ENCODE measurements at regions not wholly inside any gene's neighbourhood (a gene's known extent, or its start where the extent isn't known, plus 50 kb on each side); places are given as distances from the start of the nearest gene placed in this dataset.

DNA sequence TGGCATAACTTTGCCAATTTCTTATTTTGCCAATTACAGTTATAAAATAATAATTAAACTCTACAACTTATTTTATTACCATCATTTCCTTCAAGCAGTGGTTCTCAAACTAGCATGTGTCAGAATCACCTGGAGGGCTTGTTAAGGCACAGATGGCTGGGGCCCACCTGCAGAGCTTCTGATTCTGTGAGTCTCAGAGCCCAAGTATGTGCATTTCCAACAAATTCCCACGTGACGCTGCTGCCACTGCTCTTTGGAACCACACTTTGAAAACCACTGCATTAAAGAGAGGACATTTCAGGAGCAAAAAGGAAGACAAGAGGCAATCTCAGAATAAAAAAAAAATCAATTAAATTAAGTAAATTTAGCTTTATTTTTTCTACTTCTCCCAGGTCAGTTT lies 94.0 kb upstream of the HNRNPA3 start:
- POLR2A ChIA-PET: no interaction called here
- Histone ChIP-seq H3K27ac (ENCODE audit: extremely low read length, insufficient read depth, low read length) (no peak overlapping the region), H3K4me1 (ENCODE audit: insufficient read depth, low read length) (no peaks in the 10 kb centered on the region), H2AFZ (ENCODE audit: low read length) (no peak overlapping the region), H4K20me1 (ENCODE audit: insufficient read depth, low read length) (no peaks in the 10 kb centered on the region), H3K4me3 (replicated peaks in 1 of 3; ENCODE audit: insufficient read depth in 1 of 3, low read depth in 2 of 3, low read length in 3 of 3) (no peak overlapping the region), H3K4me2 (ENCODE audit: low read depth, low read length) (no peak overlapping the region), H3K9ac (ENCODE audit: insufficient read depth, low read depth, low read length) (no peak overlapping the region), H3K27me3 (ENCODE audit: control insufficient read depth in 1 of 2, insufficient read depth in 2 of 2, low read length in 2 of 2) (peaks cover 0 to 3% of the 10 kb centered on the region in 2 experiments; a peak in 1 of 5 replicates), H3K9me3 (ENCODE audit: low read length) (no peaks in the 10 kb centered on the region), H3K36me3 (replicated peaks in 1 of 2; ENCODE audit: control insufficient read depth in 1 of 2, insufficient read depth in 2 of 2, low read length in 2 of 2) (no peaks in the 10 kb centered on the region), H3K79me2 (ENCODE audit: insufficient read depth, low read length) (no peaks in the 10 kb centered on the region)
- no peak for TF ChIP-seq POGZ (CRISPR knock-in tag; IDR thresholded peaks at IDR 0.05)
- TF ChIP-seq USF2 (IDR thresholded peaks at IDR 0.05; ENCODE audit: low read depth, low read length): no peak
- peak; percentile 48; the same call in 1 of the 2 replicates for TF ChIP-seq USF2 (CRISPR knock-in tag; IDR thresholded peaks at IDR 0.05; ENCODE audit: borderline replicate concordance)
- TF ChIP-seq, protein P1, sequence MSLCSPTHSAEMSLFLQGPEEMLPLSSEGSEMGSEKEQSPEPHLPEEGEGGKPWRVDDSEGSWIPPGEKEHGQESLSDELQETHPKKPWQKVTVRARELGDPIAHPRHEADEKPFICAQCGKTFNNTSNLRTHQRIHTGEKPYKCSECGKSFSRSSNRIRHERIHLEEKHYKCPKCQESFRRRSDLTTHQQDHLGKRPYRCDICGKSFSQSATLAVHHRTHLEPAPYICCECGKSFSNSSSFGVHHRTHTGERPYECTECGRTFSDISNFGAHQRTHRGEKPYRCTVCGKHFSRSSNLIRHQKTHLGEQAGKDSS (CRISPR knock-in tag; IDR thresholded peaks at IDR 0.05; ENCODE audit: borderline replicate concordance, low read depth): no peak
- in situ Hi-C loops (cut with HindIII; ENCODE audit: extremely low pct_ligation_motif_present, low pct_unique_long_range_greater_than_20kb) (no loop called here), intact Hi-C loops (cut with micrococcal nuclease; ENCODE audit: unreplicated experiment) (no loop called here)
- peak; percentile 61 for ATAC-seq
- 0% methylated on average over 2 of the region's 2 CpGs for WGBS (ENCODE audit: low lambda C conversion rate)
- CTCF ChIA-PET (ENCODE audit: low intra/inter-chr PET ratio, low total read pairs): no interaction called here
- no peak for DNase-seq (ENCODE audit: low spot score)
- no peak for FAIRE-seq
- no TSS peak for BruUV-seq (replicated peaks)

DNA sequence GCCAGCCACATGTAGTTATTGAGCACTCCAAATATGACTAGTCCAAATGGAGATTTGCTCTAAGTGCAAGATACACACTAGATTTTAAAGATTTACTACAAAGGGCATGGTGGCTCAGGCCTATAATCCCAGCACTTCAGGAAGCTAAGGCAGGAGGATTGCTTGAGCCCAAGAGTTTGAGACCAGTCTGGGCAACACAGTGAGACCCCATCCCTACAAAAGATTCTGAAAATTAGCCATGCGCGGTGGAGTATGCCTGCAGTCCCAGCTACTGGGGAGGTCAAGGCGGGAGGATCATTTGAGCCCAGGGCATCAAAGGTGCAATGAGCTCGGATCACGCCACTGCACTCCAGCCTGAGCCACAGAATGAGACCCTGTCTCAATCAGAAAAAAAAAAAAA lies 93.5 kb upstream of the HNRNPA3 start:
- Histone ChIP-seq H3K4me1 (ENCODE audit: insufficient read depth, low read length) (no peaks in the 10 kb centered on the region), H2AFZ (ENCODE audit: low read length) (no peak overlapping the region), H3K4me2 (ENCODE audit: low read depth, low read length) (no peak overlapping the region), H3K27ac (ENCODE audit: extremely low read length, insufficient read depth, low read length) (no peak overlapping the region), H3K79me2 (ENCODE audit: insufficient read depth, low read length) (no peaks in the 10 kb centered on the region), H3K36me3 (replicated peaks in 1 of 2; ENCODE audit: control insufficient read depth in 1 of 2, insufficient read depth in 2 of 2, low read length in 2 of 2) (no peaks in the 10 kb centered on the region), H3K4me3 (replicated peaks in 1 of 3; ENCODE audit: insufficient read depth in 1 of 3, low read depth in 2 of 3, low read length in 3 of 3) (no peak overlapping the region), H3K27me3 (ENCODE audit: control insufficient read depth in 1 of 2, insufficient read depth in 2 of 2, low read length in 2 of 2) (peaks cover 0 to 3% of the 10 kb centered on the region in 2 experiments; a peak in 1 of 5 replicates), H3K9ac (ENCODE audit: insufficient read depth, low read depth, low read length) (no peak overlapping the region), H3K9me3 (ENCODE audit: low read length) (no peaks in the 10 kb centered on the region), H4K20me1 (ENCODE audit: insufficient read depth, low read length) (no peaks in the 10 kb centered on the region)
- intact Hi-C loops (cut with micrococcal nuclease; ENCODE audit: unreplicated experiment) (no loop called here), in situ Hi-C loops (cut with HindIII; ENCODE audit: extremely low pct_ligation_motif_present, low pct_unique_long_range_greater_than_20kb) (no loop called here)
- 71% methylated on average over 5 of the region's 5 CpGs for WGBS (ENCODE audit: low lambda C conversion rate)
- CTCF ChIA-PET (ENCODE audit: low intra/inter-chr PET ratio, low total read pairs): no interaction called here
- TF ChIP-seq AGO1 (IDR thresholded peaks at IDR 0.05; ENCODE audit: low read depth, low read length, poor library complexity, severe bottlenecking) (no peak), THAP11 (CRISPR knock-in tag; IDR thresholded peaks at IDR 0.05) (no peak), FLYWCH1 (CRISPR knock-in tag; IDR thresholded peaks at IDR 0.05) (no peak), PHF21A (CRISPR knock-in tag; IDR thresholded peaks at IDR 0.05) (no peak), SOX5 (CRISPR knock-in tag; IDR thresholded peaks at IDR 0.05; ENCODE audit: borderline replicate concordance) (no peak), TCF12 (IDR thresholded peaks at IDR 0.05) (no peak), TCF12 (CRISPR knock-in tag; IDR thresholded peaks at IDR 0.05) (no peak), TCF7 (IDR thresholded peaks at IDR 0.05; ENCODE audit: low read depth) (no peak), ZBTB20 (CRISPR knock-in tag; IDR thresholded peaks at IDR 0.05; ENCODE audit: borderline replicate concordance, low read depth) (no peak), MZF1 (CRISPR knock-in tag; IDR thresholded peaks at IDR 0.05; ENCODE audit: borderline replicate concordance) (no peak), ZNF256 (CRISPR knock-in tag; conservative IDR thresholded peaks at IDR 0.05) (no peak), ZNF180 (CRISPR knock-in tag; IDR thresholded peaks at IDR 0.05; ENCODE audit: borderline replicate concordance, low read depth) (no peak), MAF1 (CRISPR knock-in tag; IDR thresholded peaks at IDR 0.05; ENCODE audit: borderline replicate concordance) (no peak), SYNCRIP (IDR thresholded peaks at IDR 0.05; ENCODE audit: insufficient read depth, low read depth, low read length) (no peak), ZSCAN30 (CRISPR knock-in tag; IDR thresholded peaks at IDR 0.05) (no peak)
- no peak for ATAC-seq
- no peak for DNase-seq (ENCODE audit: low spot score)
- FAIRE-seq: no peak
- BruUV-seq (replicated peaks): no TSS peak
- POLR2A ChIA-PET: no interaction called here

Data from HepG2 (cell line).